ENCODE measurements at regions not wholly inside any gene's neighbourhood (a gene's known extent, or its start where the extent isn't known, plus 50 kb on each side); places are given as distances from the start of the nearest gene placed in this dataset.

DNA sequence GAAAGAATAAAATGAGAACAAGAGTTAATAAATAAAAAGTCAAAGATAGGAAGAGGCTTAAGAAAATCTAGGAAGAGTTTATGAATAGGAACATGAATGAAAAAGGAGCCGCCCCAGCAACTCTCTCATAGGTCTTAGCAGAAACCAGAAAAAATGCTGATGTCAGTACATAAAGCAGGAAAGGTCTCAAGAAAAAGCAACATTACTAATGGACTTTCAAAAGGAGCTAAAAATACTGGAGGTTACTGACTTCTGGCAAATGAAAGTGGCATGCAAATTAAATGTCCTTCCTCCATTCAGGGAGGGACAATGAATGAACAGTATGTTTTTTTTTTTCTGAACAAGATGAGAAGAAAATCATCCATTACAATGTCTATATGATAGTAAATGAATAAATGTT lies 387.6 kb downstream of the BRINP2 start:
- no peak for DNase-seq (ENCODE audit: low spot score in 2 of 2)
- TF ChIP-seq POLR2A (IDR thresholded peaks at IDR 0.05) (no peak), EP300 (IDR thresholded peaks at IDR 0.05) (no peak)
- TF ChIP-seq, protein P1, sequence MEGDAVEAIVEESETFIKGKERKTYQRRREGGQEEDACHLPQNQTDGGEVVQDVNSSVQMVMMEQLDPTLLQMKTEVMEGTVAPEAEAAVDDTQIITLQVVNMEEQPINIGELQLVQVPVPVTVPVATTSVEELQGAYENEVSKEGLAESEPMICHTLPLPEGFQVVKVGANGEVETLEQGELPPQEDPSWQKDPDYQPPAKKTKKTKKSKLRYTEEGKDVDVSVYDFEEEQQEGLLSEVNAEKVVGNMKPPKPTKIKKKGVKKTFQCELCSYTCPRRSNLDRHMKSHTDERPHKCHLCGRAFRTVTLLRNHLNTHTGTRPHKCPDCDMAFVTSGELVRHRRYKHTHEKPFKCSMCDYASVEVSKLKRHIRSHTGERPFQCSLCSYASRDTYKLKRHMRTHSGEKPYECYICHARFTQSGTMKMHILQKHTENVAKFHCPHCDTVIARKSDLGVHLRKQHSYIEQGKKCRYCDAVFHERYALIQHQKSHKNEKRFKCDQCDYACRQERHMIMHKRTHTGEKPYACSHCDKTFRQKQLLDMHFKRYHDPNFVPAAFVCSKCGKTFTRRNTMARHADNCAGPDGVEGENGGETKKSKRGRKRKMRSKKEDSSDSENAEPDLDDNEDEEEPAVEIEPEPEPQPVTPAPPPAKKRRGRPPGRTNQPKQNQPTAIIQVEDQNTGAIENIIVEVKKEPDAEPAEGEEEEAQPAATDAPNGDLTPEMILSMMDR (IDR thresholded peaks at IDR 0.05) = no peak
- no peaks in the 10 kb centered on the region for H3K27me3 ChIP-seq
- 64 to 76% methylated on average over 1 of the region's 1 CpG for WGBS, 2 donors
- peaks cover 0 to 21% (median 0%) of the 10 kb centered on the region in 4 donors for H3K9me3 ChIP-seq
- no peaks in the 10 kb centered on the region for H3K4me1 ChIP-seq
- H3K27ac ChIP-seq = no peak overlapping the region
- no peak overlapping the region for H3K4me3 ChIP-seq
- no peaks in the 10 kb centered on the region for H3K36me3 ChIP-seq

DNA sequence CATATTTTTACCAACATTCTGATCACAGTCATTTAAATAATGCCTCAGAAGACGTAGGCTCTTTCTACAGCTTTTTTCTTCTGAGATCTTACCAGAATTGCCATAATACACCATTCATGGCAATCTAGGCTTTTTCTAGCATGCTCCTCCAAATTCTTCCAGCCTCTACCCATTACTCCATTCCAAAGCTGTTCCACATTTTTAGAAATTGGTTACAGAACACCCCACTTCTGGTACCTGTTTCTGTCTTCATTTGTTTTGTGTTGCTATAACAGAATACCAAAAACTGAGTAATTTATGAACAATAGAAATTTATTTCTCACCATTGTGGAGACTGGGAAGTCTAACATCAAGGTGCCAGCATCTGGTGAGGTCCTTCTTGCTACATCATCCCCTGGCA lies 385.4 kb downstream of the BRINP2 start:
- H3K27ac ChIP-seq = no peak overlapping the region
- TF ChIP-seq, protein P1 (IDR thresholded peaks at IDR 0.05) = no peak
- no peak for TF ChIP-seq EP300 (IDR thresholded peaks at IDR 0.05)
- TF ChIP-seq POLR2A (IDR thresholded peaks at IDR 0.05) = no peak
- H3K27me3 ChIP-seq = no peaks in the 10 kb centered on the region
- no peaks in the 10 kb centered on the region for H3K36me3 ChIP-seq
- no peaks in the 10 kb centered on the region for H3K4me1 ChIP-seq
- 46 to 53% methylated on average over 1 of the region's 1 CpG for WGBS, 2 donors
- peaks cover 0 to 31% (median 0%) of the 10 kb centered on the region in 4 donors for H3K9me3 ChIP-seq
- no peak for DNase-seq (ENCODE audit: low spot score in 2 of 2)
- H3K4me3 ChIP-seq = no peak overlapping the region

DNA sequence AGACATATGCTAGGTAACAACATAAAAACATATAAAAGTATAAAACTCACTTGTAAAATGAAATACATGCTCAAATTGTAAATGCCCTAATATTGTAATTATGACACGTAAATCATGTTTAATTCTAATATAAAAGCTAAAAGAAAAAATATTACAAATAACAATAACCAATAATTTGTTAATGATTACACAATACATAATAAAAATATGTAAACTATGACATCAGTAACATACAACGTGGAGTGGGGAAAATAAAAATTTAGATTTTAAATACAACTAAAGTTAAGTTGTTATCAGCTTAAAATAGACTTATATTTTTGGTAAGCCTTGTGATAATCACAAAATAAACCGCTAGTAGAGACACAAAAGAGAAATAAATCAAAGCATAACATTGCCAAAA lies 376.4 kb downstream of the BRINP2 start:
- WGBS, 2 donors = 77% methylated on average over 3 of the region's 3 CpGs
- Histone ChIP-seq H3K9me3 (peaks cover 0 to 9% (median 4%) of the 10 kb centered on the region in 4 donors), H3K27me3 (no peaks in the 10 kb centered on the region), H3K4me3 (no peak overlapping the region), H3K36me3 (no peaks in the 10 kb centered on the region), H3K27ac (no peak overlapping the region), H3K4me1 (no peaks in the 10 kb centered on the region)
- TF ChIP-seq EP300 (IDR thresholded peaks at IDR 0.05) (no peak), POLR2A (IDR thresholded peaks at IDR 0.05) (no peak)
- TF ChIP-seq, protein P1 (IDR thresholded peaks at IDR 0.05) = no peak
- DNase-seq (ENCODE audit: low spot score in 2 of 2) = no peak

DNA sequence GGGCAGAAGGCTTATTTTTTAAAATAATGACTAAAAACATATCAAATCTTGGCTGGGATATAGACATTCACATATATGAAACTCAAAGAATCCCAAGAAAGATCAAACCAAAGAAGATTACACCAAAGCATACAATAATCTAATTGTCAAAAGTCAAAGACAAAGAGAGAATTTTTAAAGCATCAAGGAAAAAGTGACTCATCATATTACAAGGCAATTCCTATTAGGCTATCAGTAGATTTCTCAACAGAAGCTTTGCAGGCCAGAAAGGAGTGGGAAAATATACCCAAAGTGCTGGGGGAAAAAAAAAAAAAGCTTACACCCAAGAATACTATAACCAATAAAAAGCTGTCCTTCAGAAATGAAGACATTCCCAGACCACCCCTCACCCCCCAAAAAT lies 375.6 kb downstream of the BRINP2 start:
- no peak for TF ChIP-seq POLR2A (IDR thresholded peaks at IDR 0.05)
- TF ChIP-seq, protein P1 (IDR thresholded peaks at IDR 0.05) = no peak
- no peak for TF ChIP-seq EP300 (IDR thresholded peaks at IDR 0.05)
- no peak for DNase-seq (ENCODE audit: low spot score in 2 of 2)
- Histone ChIP-seq H3K36me3 (no peaks in the 10 kb centered on the region), H3K4me3 (no peak overlapping the region), H3K27me3 (no peaks in the 10 kb centered on the region), H3K4me1 (no peaks in the 10 kb centered on the region), H3K27ac (no peak overlapping the region), H3K9me3 (peaks cover 0 to 10% (median 4%) of the 10 kb centered on the region in 4 donors)

DNA sequence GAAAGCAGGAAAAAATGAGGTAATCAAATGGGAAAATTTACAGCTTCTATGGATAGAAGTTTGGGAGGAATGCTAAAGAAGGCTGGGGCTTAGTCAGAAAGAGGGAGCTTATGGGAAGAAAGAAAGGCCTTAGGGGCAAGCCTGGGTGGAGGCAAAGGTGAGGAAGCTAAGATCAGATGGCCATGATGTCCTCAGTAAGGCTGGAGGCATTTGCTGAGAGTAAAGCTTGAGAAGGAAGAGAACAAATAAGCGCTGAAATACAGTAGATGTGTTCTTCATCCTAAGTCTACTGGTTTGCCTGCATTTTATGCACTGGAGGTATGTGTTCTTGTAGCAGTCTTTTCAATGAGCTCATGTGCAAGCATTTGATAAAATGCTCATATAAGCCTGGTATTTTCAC lies 355.4 kb downstream of the BRINP2 start:
- TF ChIP-seq EP300 (IDR thresholded peaks at IDR 0.05) = no peak

DNA sequence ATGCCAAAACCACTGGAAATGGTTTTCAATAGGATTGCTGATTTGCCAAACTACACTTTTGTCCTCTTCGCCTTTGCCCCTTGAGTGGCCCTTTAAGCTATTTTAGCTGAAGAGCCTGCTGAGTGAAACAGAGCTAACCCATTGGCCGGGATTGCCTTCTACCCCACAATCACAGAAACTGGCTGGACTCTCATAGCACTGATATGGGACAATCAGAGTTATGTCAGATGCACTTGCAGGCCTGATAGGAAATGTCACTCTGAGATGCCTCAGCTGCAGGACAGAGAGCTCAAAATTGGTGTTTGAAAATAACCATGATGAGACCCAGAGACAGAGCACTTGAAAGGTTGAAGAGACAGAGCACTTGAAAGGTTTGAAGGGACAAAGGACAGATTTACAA lies 354.4 kb downstream of the BRINP2 start:
- DNase-seq (ENCODE audit: low spot score in 2 of 2) = no peak
- Histone ChIP-seq H3K27ac (no peak overlapping the region), H3K4me1 (no peaks in the 10 kb centered on the region), H3K27me3 (no peaks in the 10 kb centered on the region), H3K36me3 (no peaks in the 10 kb centered on the region), H3K9me3 (no peaks in the 10 kb centered on the region), H3K4me3 (no peak overlapping the region)
- no peak for TF ChIP-seq EP300 (IDR thresholded peaks at IDR 0.05)
- TF ChIP-seq POLR2A (IDR thresholded peaks at IDR 0.05) = no peak
- TF ChIP-seq, protein P1 (IDR thresholded peaks at IDR 0.05) = no peak
- 67 to 70% methylated on average over 2 of the region's 2 CpGs for WGBS, 2 donors

More for the DNA sequence above, 355.4 kb downstream of the BRINP2 start:
- no peak overlapping the region for H3K4me3 ChIP-seq
- no peak overlapping the region for H3K27ac ChIP-seq
- H3K4me1 ChIP-seq = no peaks in the 10 kb centered on the region
- DNase-seq (ENCODE audit: low spot score in 2 of 2) = no peak
- H3K36me3 ChIP-seq = no peaks in the 10 kb centered on the region
- no peaks in the 10 kb centered on the region for H3K9me3 ChIP-seq
- 97% methylated on average over 1 of the region's 1 CpG for WGBS, 2 donors
- no peaks in the 10 kb centered on the region for H3K27me3 ChIP-seq

Data from tibial nerve (tissue), 4 donors.